GM12865 (cell line): ENCODE measurements at regions not wholly inside any gene's neighbourhood (a gene's known extent, or its start where the extent isn't known, plus 50 kb on each side); places are given as distances from the start of the nearest gene placed in this dataset.

Source experiments
- DNase-seq: peaks from one replicate; pipeline ENCODE4 v3.0.0; 2010; ENCODE audit warnings: low read depth
- H3K4me3 ChIP-seq: 2 replicates; pipeline ENCODE4 v1.5.1; 2011; ENCODE audit warnings: mild to moderate bottlenecking, low read depth, low read length, control low read depth
- CTCF ChIP-seq: IDR thresholded peaks from 2 replicates; pipeline ENCODE4 v1.5.1; 2011; ENCODE audit warnings: low read length, control low read depth, low read depth, inconsistent platforms; ENCODE audit not compliant: insufficient read depth; ENCODE audit errors: missing control alignments

- H3K4me3 ChIP-seq: no peak overlapping the region
- no peak for DNase-seq
- no peak for TF ChIP-seq CTCF
Measured at GRCh38 chrX:20756585-20756984, 489.9 kb upstream of the RPS6KA3 start.

- H3K4me3 ChIP-seq: no peak overlapping the region
- no peak for DNase-seq
- no peak for TF ChIP-seq CTCF
Measured at GRCh38 chrX:20753076-20753475, 486.4 kb upstream of the RPS6KA3 start.

- no peak for DNase-seq
- TF ChIP-seq CTCF: no peak
- no peak overlapping the region for H3K4me3 ChIP-seq
Measured at GRCh38 chrX:20746690-20747089, 480.0 kb upstream of the RPS6KA3 start.

GRCh38 chrX:20743046-20743445 is 476.3 kb upstream of the RPS6KA3 start:
- H3K4me3 ChIP-seq: no peak overlapping the region
- DNase-seq: no peak
- no peak for TF ChIP-seq CTCF

DNA sequence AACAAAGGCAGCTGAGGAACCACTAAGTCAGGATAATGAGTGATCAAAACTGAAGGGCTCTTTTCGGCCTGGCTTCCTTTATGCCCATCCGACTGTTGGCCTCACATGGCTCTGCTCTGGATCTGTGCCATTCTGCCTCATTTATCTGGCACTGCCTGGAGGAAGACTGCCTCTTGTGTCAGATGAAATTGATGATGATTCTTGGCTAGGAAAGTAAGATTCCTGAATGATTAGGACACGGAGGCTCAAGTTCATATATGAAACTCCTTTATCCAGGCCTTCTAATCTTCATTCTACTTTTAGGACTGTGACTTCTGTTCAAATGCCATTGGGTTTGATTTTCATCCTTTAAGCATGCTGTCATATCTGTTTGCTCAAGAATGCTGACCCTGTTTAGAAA is 475.4 kb upstream of the RPS6KA3 start:
- no peak for DNase-seq
- TF ChIP-seq CTCF: no peak
- H3K4me3 ChIP-seq: no peak overlapping the region

DNA sequence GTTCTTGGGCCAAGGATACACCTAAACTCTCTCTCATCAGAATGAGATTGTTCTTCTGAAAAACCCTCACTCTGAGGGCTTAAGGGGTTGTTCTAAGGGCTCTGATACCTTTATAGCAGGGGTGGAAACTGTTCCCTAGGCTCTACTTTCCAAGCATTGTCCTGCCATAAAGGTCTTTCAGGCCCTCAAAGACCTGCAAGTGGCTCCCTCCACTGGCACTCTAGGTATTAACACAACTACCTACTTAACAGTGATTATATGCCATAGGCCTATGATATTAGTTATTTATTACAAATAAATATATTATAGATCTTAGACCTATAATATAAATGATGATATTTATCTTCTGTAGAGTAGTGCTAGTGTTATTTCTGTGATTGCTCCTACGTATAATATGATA is 473.7 kb upstream of the RPS6KA3 start:
- DNase-seq: no peak
- H3K4me3 ChIP-seq: no peak overlapping the region
- TF ChIP-seq CTCF: no peak

DNA sequence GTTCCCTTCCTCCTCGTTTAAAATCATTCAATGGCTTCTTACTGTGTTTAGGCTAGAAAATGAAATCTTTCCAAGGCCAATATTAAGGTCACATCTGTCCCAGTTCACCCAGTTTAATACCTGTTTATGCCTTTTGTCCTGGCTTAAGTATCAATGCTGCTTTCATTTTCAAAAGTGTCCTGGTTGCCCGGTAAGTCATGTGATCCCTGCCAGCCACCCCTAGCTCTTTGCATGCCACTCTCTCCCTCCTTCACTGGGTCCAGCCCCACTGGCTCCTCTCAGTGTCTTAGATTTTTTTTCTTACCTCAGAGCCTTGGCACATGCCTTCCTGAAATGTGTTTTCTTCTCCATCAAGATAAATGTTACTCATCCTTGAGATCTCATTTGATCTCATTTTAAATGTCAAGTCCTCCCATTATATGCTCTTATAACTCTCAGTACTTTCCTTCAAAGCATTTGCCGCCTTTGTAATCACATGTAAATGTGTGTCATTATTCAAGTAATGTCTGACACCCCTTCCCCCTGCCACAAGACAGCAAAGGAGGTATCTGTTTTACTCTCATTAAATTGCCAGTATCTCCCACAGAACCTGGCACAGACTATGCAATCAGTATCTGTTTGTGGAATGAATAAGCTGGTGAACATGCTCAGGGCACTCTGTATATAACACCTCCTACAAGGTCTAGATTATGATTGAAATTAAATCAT is 472.5 kb upstream of the RPS6KA3 start:
- TF ChIP-seq CTCF: no peak
- no peak for DNase-seq
- H3K4me3 ChIP-seq: no peak overlapping the region
